ENCODE measurements at regions not wholly inside any gene's neighbourhood (a gene's known extent, or its start where the extent isn't known, plus 50 kb on each side); places are given as distances from the start of the nearest gene placed in this dataset.

DNA sequence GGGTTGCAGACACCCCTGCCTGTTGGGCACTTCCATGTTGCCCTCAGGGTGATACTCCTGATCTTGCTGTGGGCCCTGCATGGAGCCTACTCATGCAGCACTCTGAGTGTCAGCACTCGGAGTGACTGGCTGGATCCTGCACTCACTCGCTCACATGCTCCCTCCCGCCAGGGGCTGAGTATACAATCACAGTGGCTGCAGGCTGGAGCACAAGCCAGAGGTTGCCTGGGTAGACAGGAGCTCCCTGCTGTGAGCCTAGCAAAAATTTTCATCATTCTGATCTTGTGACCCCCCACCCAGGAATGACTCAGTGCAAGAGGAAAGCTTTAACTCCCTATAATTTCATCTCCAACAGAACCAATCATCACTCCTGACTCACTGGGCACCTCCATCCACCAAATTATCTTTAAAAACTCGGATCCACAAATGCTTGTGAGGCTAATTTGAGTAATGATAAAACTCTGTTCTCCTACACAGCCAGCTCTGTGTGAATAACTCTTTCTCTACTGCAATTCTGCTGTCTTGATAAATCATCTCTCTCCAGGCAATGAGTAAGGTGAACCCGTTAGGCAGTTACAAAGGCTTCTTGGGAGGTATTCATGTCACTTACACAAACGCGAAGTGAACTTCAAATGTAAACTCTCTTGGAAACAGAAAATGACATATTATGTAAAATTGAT lies 1180.8 kb upstream of the PABPC4L start:
- TF ChIP-seq, protein P1, sequence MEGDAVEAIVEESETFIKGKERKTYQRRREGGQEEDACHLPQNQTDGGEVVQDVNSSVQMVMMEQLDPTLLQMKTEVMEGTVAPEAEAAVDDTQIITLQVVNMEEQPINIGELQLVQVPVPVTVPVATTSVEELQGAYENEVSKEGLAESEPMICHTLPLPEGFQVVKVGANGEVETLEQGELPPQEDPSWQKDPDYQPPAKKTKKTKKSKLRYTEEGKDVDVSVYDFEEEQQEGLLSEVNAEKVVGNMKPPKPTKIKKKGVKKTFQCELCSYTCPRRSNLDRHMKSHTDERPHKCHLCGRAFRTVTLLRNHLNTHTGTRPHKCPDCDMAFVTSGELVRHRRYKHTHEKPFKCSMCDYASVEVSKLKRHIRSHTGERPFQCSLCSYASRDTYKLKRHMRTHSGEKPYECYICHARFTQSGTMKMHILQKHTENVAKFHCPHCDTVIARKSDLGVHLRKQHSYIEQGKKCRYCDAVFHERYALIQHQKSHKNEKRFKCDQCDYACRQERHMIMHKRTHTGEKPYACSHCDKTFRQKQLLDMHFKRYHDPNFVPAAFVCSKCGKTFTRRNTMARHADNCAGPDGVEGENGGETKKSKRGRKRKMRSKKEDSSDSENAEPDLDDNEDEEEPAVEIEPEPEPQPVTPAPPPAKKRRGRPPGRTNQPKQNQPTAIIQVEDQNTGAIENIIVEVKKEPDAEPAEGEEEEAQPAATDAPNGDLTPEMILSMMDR (IDR thresholded peaks at IDR 0.05; ENCODE audit: low read depth, low read length, missing control alignments), result no peak
- no peak for DNase-seq (ENCODE audit: extremely low read depth, low read depth)
- H3K4me3 ChIP-seq (replicated peaks; ENCODE audit: low read depth, low read length), result no peak overlapping the region

DNA sequence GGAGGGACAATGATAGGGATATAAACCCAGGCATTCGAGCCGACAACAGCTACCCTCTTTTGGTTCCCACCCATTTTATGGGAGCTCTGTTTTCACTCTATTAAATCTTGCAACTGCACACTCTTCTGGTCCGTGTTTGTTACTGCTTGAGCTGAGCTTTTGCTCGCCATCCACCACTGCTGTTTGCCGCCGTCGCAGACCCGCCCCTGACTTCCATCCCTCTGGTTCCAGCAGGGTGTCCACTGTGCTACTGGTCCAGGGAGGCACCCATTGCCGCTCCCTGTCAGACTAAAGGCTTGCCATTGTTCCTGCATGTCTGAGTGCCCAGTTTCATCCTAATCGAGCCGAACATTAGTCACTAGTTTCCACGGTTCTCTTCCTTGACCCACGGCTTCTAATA lies 1170.5 kb upstream of the PABPC4L start:
- H3K4me3 ChIP-seq (replicated peaks; ENCODE audit: low read depth, low read length), result no peak overlapping the region
- TF ChIP-seq, protein P1 (IDR thresholded peaks at IDR 0.05; ENCODE audit: low read depth, low read length, missing control alignments), result no peak
- no peak for DNase-seq (ENCODE audit: extremely low read depth, low read depth)

DNA sequence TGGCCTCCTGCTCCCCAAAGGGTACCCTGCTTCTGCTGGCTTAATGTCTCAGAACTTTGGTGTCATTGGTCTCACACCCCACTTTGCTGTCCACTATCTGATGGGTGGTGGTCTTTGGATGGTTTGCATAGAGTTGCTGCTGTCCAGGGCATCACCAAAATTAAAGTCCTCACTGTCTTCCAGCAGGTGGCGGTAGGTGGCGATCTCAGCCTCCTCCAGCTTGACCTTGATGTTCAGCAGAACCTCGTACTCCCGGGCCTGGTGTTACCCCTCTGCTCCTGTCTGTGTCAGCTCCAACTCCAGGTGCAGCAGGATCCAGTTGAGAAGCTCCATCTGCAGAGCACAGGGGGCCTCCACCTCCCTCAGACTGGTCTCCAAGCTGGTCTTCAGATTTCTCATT lies 1169.5 kb upstream of the PABPC4L start:
- TF ChIP-seq, protein P1 (IDR thresholded peaks at IDR 0.05; ENCODE audit: low read depth, low read length, missing control alignments), result no peak

DNA sequence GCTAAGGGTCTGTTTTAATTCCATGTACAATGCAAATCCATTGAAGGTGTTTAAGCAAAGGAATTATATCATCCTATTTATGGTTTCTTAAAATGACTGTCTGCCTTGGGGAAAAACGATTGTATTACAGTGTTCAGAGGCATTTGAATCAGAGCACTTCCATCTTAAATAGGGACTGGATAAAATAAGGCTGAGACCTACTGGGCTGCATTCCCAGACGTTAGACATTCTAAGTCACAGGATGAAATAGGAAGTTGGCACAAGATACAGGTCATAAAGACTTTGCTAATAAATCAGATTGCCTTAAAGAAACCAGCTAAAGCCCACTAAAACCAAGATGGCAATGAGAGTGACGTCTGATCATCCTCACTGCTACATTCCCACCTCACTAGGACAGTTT lies 1167.2 kb upstream of the PABPC4L start:
- TF ChIP-seq, protein P1 (IDR thresholded peaks at IDR 0.05; ENCODE audit: low read depth, low read length, missing control alignments), result no peak
- DNase-seq (ENCODE audit: extremely low read depth, low read depth), result no peak

More for the DNA sequence above, 1169.5 kb upstream of the PABPC4L start:
- H3K4me3 ChIP-seq (replicated peaks; ENCODE audit: low read depth, low read length), result no peak overlapping the region
- no peak for DNase-seq (ENCODE audit: extremely low read depth, low read depth)

DNA sequence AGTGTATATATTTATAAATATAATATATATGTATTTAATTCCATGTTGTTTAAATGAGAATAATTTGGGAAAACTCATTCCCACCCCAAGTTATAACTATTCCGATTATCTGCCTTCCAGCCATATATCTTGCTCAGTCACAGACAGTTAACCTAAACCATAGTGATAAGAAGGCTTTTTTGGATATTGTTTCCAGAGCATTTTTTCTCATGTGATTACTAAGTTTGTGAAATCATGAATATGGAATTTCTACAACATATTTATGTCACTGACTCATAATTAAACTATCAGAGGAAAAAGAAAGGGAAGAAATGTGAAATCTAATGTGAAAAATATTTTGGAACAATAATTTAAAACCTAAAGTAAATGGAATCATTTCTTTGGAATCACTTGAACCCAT lies 1163.5 kb upstream of the PABPC4L start:
- no peak overlapping the region for H3K4me3 ChIP-seq (replicated peaks; ENCODE audit: low read depth, low read length)
- TF ChIP-seq, protein P1 (IDR thresholded peaks at IDR 0.05; ENCODE audit: low read depth, low read length, missing control alignments), result no peak
- no peak for DNase-seq (ENCODE audit: extremely low read depth, low read depth)

More for the DNA sequence above, 1167.2 kb upstream of the PABPC4L start:
- no peak overlapping the region for H3K4me3 ChIP-seq (replicated peaks; ENCODE audit: low read depth, low read length)

DNA sequence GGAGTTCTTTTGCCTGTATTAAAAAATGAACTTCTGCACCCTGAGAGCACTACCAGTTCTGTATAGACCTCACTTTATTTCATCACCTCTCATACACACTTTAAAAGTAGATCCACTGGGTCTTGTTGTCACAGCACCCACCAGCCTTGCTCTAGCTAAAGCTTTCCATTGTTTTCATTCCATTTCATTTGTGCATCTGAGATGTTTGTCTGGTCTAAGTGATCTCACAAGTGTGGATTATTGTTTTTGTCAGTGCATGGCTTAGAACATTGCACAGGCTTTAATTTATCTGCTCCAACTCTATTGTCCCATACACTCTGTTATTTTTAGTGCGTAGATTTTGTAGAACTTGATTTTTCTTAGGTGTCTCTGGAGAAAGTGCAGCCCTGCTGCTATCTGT lies 1157.5 kb upstream of the PABPC4L start:
- no peak for DNase-seq (ENCODE audit: extremely low read depth, low read depth)
- no peak overlapping the region for H3K4me3 ChIP-seq (replicated peaks; ENCODE audit: low read depth, low read length)
- TF ChIP-seq, protein P1 (IDR thresholded peaks at IDR 0.05; ENCODE audit: low read depth, low read length, missing control alignments), result no peak

DNA sequence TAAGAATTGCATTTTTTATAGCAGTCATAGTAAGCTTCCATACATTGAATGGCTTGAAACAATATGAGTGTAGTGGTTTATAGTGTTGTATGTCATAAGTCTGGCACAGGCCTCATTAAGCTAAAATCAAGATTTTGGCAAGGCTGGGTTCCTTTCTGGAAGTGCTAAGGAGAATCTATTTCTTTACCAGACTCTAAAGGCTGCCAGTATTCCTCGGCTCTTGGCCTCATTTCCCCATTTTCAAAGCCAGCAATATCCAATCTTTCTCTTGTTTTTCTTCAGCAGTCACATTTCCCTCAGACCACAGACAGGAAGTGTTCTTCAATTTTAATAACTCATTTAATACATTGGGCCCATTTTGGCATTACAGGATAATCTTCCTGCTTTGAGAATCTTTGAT lies 1155.5 kb upstream of the PABPC4L start:
- no peak for DNase-seq (ENCODE audit: extremely low read depth, low read depth)
- H3K4me3 ChIP-seq (replicated peaks; ENCODE audit: low read depth, low read length), result no peak overlapping the region
- TF ChIP-seq, protein P1 (IDR thresholded peaks at IDR 0.05; ENCODE audit: low read depth, low read length, missing control alignments), result no peak

Measured in HFF-Myc (cell line).